Activated gamma-delta T cell treated with anti-CD3 and anti-CD28 coated beads, Interleukin-2, amount 50 U/mL, for 16 hours (primary cell): ENCODE measurements at regions not wholly inside any gene's neighbourhood (a gene's known extent, or its start where the extent isn't known, plus 50 kb on each side); places are given as distances from the start of the nearest gene placed in this dataset.
"Not testable (repeated sequence)": the region's sequence is repeated elsewhere in the genome, so short reads cannot be mapped to it uniquely, and the experiment has no call there.

Source experiments
- DNase-seq: peaks from one replicate; pipeline ENCODE4 v3.0.0-alpha.2; 2020; ENCODE audit warnings: low read depth

GRCh38 chr3:194045919-194046318 is 90.0 kb upstream of the HES1 start:
- DNase-seq = no peak

GRCh38 chr3:194046531-194046930 is 89.4 kb upstream of the HES1 start:
- no peak for DNase-seq

- no peak for DNase-seq
Observed at GRCh38 chr3:194046995-194047645, 88.8 kb upstream of the HES1 start.

- DNase-seq = no peak
Observed at GRCh38 chr3:194049394-194049793, 86.6 kb upstream of the HES1 start.

GRCh38 chr3:194050782-194051320 is 85.1 kb upstream of the HES1 start:
- no peak for DNase-seq

- no peak for DNase-seq
Observed at GRCh38 chr3:194051366-194052149, 84.4 kb upstream of the HES1 start.

GRCh38 chr3:194053136-194053535 is 82.8 kb upstream of the HES1 start:
- no peak for DNase-seq

GRCh38 chr3:194054016-194054415 is 81.9 kb upstream of the HES1 start:
- no peak for DNase-seq

GRCh38 chr3:194054540-194054939 is 81.4 kb upstream of the HES1 start:
- DNase-seq = no peak

GRCh38 chr3:194054961-194055360 is 81.0 kb upstream of the HES1 start:
- DNase-seq = no peak

GRCh38 chr3:194056323-194056722 is 79.6 kb upstream of the HES1 start:
- not testable (repeated sequence) for DNase-seq

GRCh38 chr3:194056731-194057415 is 79.1 kb upstream of the HES1 start:
- no peak for DNase-seq

- no peak for DNase-seq
Observed at GRCh38 chr3:194057570-194058188, 78.3 kb upstream of the HES1 start.

GRCh38 chr3:194058189-194058571 is 77.8 kb upstream of the HES1 start:
- DNase-seq = no peak

- no peak for DNase-seq
Observed at GRCh38 chr3:194058753-194059152, 77.2 kb upstream of the HES1 start.

GRCh38 chr3:194061421-194062030 is 74.4 kb upstream of the HES1 start:
- DNase-seq = no peak

- DNase-seq = no peak
Observed at GRCh38 chr3:194062830-194063229, 73.1 kb upstream of the HES1 start.

GRCh38 chr3:194064380-194065332 is 71.3 kb upstream of the HES1 start:
- no peak for DNase-seq

GRCh38 chr3:194067327-194067726 is 68.6 kb upstream of the HES1 start:
- not testable (repeated sequence) for DNase-seq

GRCh38 chr3:194067949-194068362 is 68.0 kb upstream of the HES1 start:
- DNase-seq = no peak
